Loucy (cell line): ENCODE measurements at regions not wholly inside any gene's neighbourhood (a gene's known extent, or its start where the extent isn't known, plus 50 kb on each side); places are given as distances from the start of the nearest gene placed in this dataset.

ENCODE experiments used
- EZH2phosphoT487 ChIP-seq: fragments of 200-600 bp; IDR thresholded peaks from 2 replicates; pipeline ENCODE4 v1.6.1; 2018; ENCODE audit warnings: antibody characterized with exemption, mild to moderate bottlenecking, moderate library complexity, borderline replicate concordance
- TF ChIP-seq, protein P1 (sequence below): fragments of 200-600 bp; sonication (generic); conservative IDR thresholded peaks from 2 replicates; pipeline ENCODE4 v1.5.1; 2014; ENCODE audit warnings: mild to moderate bottlenecking, antibody characterized with exemption, low read length

DNA sequence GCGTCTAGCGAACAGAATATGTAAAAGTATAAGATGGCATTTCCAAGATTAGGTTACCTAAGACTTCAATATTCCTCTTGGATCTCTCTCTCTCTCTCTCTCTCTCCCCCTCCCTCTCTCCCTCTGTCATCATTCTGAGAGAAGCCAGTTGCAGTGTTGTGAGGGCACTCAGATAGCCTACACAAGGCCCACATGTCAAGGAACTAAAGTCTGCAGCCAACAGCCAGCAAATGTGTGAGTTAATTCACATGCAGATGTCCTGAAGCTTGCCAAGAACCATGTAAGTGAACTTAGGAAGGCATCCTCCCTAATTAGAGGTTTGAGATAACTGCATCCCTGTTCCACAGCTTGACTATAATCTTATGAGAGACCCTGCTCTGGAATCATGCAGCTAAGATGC lies 822.9 kb upstream of the PRR20A start:
- TF ChIP-seq, protein P1, sequence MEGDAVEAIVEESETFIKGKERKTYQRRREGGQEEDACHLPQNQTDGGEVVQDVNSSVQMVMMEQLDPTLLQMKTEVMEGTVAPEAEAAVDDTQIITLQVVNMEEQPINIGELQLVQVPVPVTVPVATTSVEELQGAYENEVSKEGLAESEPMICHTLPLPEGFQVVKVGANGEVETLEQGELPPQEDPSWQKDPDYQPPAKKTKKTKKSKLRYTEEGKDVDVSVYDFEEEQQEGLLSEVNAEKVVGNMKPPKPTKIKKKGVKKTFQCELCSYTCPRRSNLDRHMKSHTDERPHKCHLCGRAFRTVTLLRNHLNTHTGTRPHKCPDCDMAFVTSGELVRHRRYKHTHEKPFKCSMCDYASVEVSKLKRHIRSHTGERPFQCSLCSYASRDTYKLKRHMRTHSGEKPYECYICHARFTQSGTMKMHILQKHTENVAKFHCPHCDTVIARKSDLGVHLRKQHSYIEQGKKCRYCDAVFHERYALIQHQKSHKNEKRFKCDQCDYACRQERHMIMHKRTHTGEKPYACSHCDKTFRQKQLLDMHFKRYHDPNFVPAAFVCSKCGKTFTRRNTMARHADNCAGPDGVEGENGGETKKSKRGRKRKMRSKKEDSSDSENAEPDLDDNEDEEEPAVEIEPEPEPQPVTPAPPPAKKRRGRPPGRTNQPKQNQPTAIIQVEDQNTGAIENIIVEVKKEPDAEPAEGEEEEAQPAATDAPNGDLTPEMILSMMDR: no peak
- no peak for TF ChIP-seq EZH2phosphoT487
